PC-3 (cell line): ENCODE measurements at regions not wholly inside any gene's neighbourhood (a gene's known extent, or its start where the extent isn't known, plus 50 kb on each side); places are given as distances from the start of the nearest gene placed in this dataset.

Source experiments
- ATAC-seq: fragments of 200-7000 bp; cut with Tn5 transposase; 2 replicates; pipeline ENCODE4 v1.9.1; 2020; ENCODE audit warnings: mild to moderate bottlenecking, moderate library complexity
- BruUV-seq: library from RNA; stranded (reverse); fragments of 400-500 nt; replicated peaks from 2 replicates; lab custom pipeline; 2021; lab: Mats Ljungman, UMichigan
- CTCF ChIA-PET: fragments of 300-600 bp; sonication (Branson Sonifier 250); formaldehyde crosslinking; loops from one replicate; lab custom pipeline; 2022; ENCODE audit warnings: antibody characterized with exemption; lab: Charles Lee
- POLR2A ChIA-PET: fragments of 300-600 bp; sonication (Branson Sonifier 250); formaldehyde crosslinking; loops from one replicate; lab custom pipeline; 2022; ENCODE audit warnings: antibody characterized with exemption; ENCODE audit not compliant: unreplicated experiment; lab: Charles Lee
- DNase-seq: peaks from one replicate; pipeline ENCODE4 v3.0.0-alpha.2; 2015
- H2AFZ ChIP-seq: fragments of 300-600 bp; sonication (generic); 2 replicates; pipeline ENCODE4 v1.6.0; 2016; ENCODE audit warnings: antibody characterized with exemption, low read length
- H3F3A ChIP-seq: fragments of 300-600 bp; sonication (generic); one replicate; pipeline ENCODE4 v1.6.0; 2017; ENCODE audit warnings: antibody characterized with exemption, low read length, control low read depth, mild to moderate bottlenecking; ENCODE audit not compliant: unreplicated experiment
- H3K27ac ChIP-seq: fragments of 300-600 bp; sonication (generic); 2 replicates; pipeline ENCODE4 v1.5.1; 2016; ENCODE audit warnings: mild to moderate bottlenecking, low read length
- H3K27me3 ChIP-seq: fragments of 300-600 bp; sonication (generic); 2 replicates; pipeline ENCODE4 v1.6.1; 2016; ENCODE audit warnings: low read length, mixed read lengths
- H3K36me3 ChIP-seq: fragments of 300-600 bp; sonication (generic); 2 replicates; pipeline ENCODE4 v1.6.1; 2016; ENCODE audit warnings: low read depth, mixed run types, low read length, mixed read lengths
- H3K4me1 ChIP-seq: fragments of 300-600 bp; sonication (generic); 2 replicates; pipeline ENCODE4 v1.5.1; 2016; ENCODE audit warnings: low read length; ENCODE audit not compliant: insufficient read depth
- H3K4me2 ChIP-seq: fragments of 300-600 bp; sonication (generic); 2 replicates; pipeline ENCODE4 v1.6.0; 2016; ENCODE audit warnings: low read length
- H3K4me3 ChIP-seq: fragments of 300-600 bp; sonication (generic); 2 replicates; pipeline ENCODE4 v1.5.1; 2016; ENCODE audit warnings: mild to moderate bottlenecking, low read length, mixed read lengths
- H3K79me2 ChIP-seq: fragments of 300-600 bp; sonication (generic); 2 replicates; pipeline ENCODE4 v1.6.1; 2017; ENCODE audit warnings: low read length, mixed read lengths
- H3K9ac ChIP-seq: fragments of 300-600 bp; sonication (generic); 2 replicates; pipeline ENCODE4 v1.6.0; 2016; ENCODE audit warnings: mild to moderate bottlenecking, low read length
- H3K9me2 ChIP-seq: fragments of 300-600 bp; sonication (generic); replicated peaks from 2 replicates; pipeline ENCODE4 v1.6.1; 2016; ENCODE audit warnings: mixed run types, low read length, mixed read lengths
- H3K9me3 ChIP-seq: fragments of 300-600 bp; sonication (generic); 2 replicates; pipeline ENCODE4 v1.6.1; 2016; ENCODE audit warnings: low read length, mixed read lengths
- H4K20me1 ChIP-seq: fragments of 300-600 bp; sonication (generic); 2 replicates; pipeline ENCODE4 v1.6.1; 2016; ENCODE audit warnings: low read length, mixed read lengths
- EZH2 ChIP-seq: fragments of 300-600 bp; sonication (generic); IDR thresholded peaks from one replicate; pipeline ENCODE4 v1.6.1; 2017; ENCODE audit warnings: antibody characterized with exemption, mild to moderate bottlenecking, low read length; ENCODE audit not compliant: unreplicated experiment
- EZH2phosphoT487 ChIP-seq: fragments of 300-600 bp; sonication (generic); IDR thresholded peaks from 2 replicates; pipeline ENCODE4 v1.6.1; 2018; ENCODE audit warnings: mild to moderate bottlenecking, antibody characterized with exemption, low read length, borderline replicate concordance
- intact Hi-C: fragments of 100-400 bp; cut with micrococcal nuclease; formaldehyde crosslinking; loops from 2 replicates; pipeline ENCODE4 v1.9.0; 2023
- TF ChIP-seq, protein P1 (sequence below): fragments of 300-600 bp; sonication (generic); conservative IDR thresholded peaks from 2 replicates; pipeline ENCODE4 v1.5.1; 2017; ENCODE audit warnings: antibody characterized with exemption, low read depth, mild to moderate bottlenecking, low read length

DNA sequence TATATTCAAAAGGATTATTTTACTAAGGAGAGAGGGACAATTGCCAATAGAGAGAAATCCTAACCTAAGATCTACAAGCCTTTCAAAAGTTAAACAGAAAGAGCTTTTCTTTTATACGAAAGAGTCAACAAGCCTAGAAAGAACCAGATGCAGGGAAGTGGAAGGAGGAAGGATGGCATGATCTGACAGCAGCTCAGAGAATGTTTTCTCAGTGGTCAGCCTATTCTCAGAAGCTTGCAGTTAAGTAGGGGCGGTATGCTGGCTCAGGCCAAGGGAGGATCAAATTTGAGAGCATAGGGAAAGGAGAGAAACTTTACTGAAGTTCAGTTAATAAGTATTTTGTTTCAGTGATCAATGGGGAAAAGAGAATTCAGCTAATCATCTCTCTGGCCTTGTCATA, 88.0 kb upstream of the FTMT start:
- TF ChIP-seq EZH2phosphoT487 (no peak), EZH2 (no peak)
- TF ChIP-seq, protein P1, sequence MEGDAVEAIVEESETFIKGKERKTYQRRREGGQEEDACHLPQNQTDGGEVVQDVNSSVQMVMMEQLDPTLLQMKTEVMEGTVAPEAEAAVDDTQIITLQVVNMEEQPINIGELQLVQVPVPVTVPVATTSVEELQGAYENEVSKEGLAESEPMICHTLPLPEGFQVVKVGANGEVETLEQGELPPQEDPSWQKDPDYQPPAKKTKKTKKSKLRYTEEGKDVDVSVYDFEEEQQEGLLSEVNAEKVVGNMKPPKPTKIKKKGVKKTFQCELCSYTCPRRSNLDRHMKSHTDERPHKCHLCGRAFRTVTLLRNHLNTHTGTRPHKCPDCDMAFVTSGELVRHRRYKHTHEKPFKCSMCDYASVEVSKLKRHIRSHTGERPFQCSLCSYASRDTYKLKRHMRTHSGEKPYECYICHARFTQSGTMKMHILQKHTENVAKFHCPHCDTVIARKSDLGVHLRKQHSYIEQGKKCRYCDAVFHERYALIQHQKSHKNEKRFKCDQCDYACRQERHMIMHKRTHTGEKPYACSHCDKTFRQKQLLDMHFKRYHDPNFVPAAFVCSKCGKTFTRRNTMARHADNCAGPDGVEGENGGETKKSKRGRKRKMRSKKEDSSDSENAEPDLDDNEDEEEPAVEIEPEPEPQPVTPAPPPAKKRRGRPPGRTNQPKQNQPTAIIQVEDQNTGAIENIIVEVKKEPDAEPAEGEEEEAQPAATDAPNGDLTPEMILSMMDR, result no peak
- Histone ChIP-seq H3K9ac (no peak overlapping the region), H3K36me3 (no peaks in the 10 kb centered on the region), H3K4me2 (no peak overlapping the region), H3K9me3 (no peaks in the 10 kb centered on the region), H3F3A (no peaks in the 10 kb centered on the region), H3K4me1 (no peaks in the 10 kb centered on the region), H4K20me1 (no peaks in the 10 kb centered on the region), H3K9me2 (no peaks in the 10 kb centered on the region), H3K79me2 (no peaks in the 10 kb centered on the region), H3K27me3 (no peaks in the 10 kb centered on the region), H3K27ac (no peak overlapping the region), H3K4me3 (no peak overlapping the region), H2AFZ (no peak overlapping the region)
- intact Hi-C loops, result no loop called here
- DNase-seq (no peak), ATAC-seq (no peak)
- BruUV-seq, result no TSS peak
- POLR2A ChIA-PET, result no interaction called here
- CTCF ChIA-PET, result no interaction called here

DNA sequence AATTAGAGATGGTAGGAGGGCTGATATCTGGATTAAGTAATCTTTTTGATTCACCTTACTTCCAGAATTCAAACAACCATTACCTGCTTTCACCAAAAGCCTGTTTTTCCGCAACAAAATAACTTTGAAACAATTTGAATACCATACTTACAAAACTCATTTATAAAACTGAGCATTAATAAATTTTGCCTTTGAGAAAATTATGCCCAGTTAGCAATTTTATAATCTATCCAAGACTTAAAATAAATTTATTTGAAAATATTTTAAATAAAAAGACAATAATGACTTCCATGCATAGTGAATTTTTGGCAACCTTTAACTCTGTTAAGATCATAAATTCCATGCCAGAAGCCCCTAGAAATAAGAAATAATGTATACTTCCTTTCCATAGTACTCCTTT, 71.3 kb upstream of the FTMT start:
- intact Hi-C loops, result no loop called here
- POLR2A ChIA-PET, result no interaction called here

DNA sequence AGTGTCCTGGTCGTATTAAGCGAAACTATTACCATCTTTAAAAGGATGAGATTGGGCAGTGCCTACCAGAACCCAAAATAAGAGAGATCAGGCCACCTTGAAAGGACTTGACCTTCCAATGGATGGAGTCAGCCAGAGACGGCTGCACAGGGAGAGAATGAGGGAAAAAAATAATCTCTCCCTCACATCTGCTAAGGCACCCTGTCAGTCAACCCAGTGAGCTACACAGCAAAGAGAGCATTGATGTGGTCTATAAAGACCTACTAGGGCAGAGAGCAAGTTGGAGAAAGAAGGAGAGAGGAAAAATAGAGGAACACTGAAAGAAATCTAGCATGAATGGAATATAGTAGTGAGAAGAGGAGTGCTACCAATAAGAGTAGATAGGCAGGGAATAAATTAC, 68.0 kb upstream of the FTMT start:
- DNase-seq, result no peak

More for the DNA sequence above, 71.3 kb upstream of the FTMT start:
- H3K79me2 ChIP-seq, result no peaks in the 10 kb centered on the region
- no peak for ATAC-seq
- no TSS peak for BruUV-seq
- no peaks in the 10 kb centered on the region for H4K20me1 ChIP-seq
- no peaks in the 10 kb centered on the region for H3F3A ChIP-seq
- no peaks in the 10 kb centered on the region for H3K27me3 ChIP-seq
- H3K4me2 ChIP-seq, result no peak overlapping the region
- no peak overlapping the region for H3K4me3 ChIP-seq
- H2AFZ ChIP-seq, result no peak overlapping the region
- TF ChIP-seq, protein P1, result no peak
- CTCF ChIA-PET, result no interaction called here
- no peaks in the 10 kb centered on the region for H3K4me1 ChIP-seq
- no peak for DNase-seq
- H3K9ac ChIP-seq, result no peak overlapping the region
- no peak overlapping the region for H3K27ac ChIP-seq
- no peaks in the 10 kb centered on the region for H3K36me3 ChIP-seq
- no peaks in the 10 kb centered on the region for H3K9me2 ChIP-seq
- H3K9me3 ChIP-seq, result no peaks in the 10 kb centered on the region

More for the DNA sequence above, 68.0 kb upstream of the FTMT start:
- Histone ChIP-seq H3K79me2 (no peaks in the 10 kb centered on the region), H3K36me3 (no peaks in the 10 kb centered on the region), H3K27me3 (no peaks in the 10 kb centered on the region), H3K4me1 (no peaks in the 10 kb centered on the region), H3K9me3 (no peaks in the 10 kb centered on the region), H2AFZ (no peak overlapping the region), H3K9ac (no peak overlapping the region), H3K27ac (no peak overlapping the region), H4K20me1 (no peaks in the 10 kb centered on the region), H3K4me2 (no peak overlapping the region), H3F3A (no peaks in the 10 kb centered on the region), H3K9me2 (no peaks in the 10 kb centered on the region), H3K4me3 (no peak overlapping the region)
- BruUV-seq, result no TSS peak
- TF ChIP-seq EZH2phosphoT487 (no peak), EZH2 (no peak)
- TF ChIP-seq, protein P1, result no peak
- ChIA-PET CTCF (no interaction called here), POLR2A (no interaction called here)
- intact Hi-C loops, result no loop called here
- ATAC-seq, result no peak
